ENCODE measurements at regions not wholly inside any gene's neighbourhood (a gene's known extent, or its start where the extent isn't known, plus 50 kb on each side); places are given as distances from the start of the nearest gene placed in this dataset.
"Not testable (repeated sequence)": the region's sequence is repeated elsewhere in the genome, so short reads cannot be mapped to it uniquely, and the experiment has no call there.

- no peak for DNase-seq (ENCODE audit: low read depth in 1 of 2, low spot score in 1 of 2)
These were observed 241.5 kb downstream of the SATB2 start for GRCh38 chr2:199216253-199216652.

GRCh38 chr2:199207011-199207410 lies 250.7 kb downstream of the SATB2 start:
- no peak for DNase-seq (ENCODE audit: low read depth in 1 of 2, low spot score in 1 of 2)

- DNase-seq (ENCODE audit: low read depth in 1 of 2, low spot score in 1 of 2), result no peak
These were observed 251.2 kb downstream of the SATB2 start for GRCh38 chr2:199206536-199206935.

GRCh38 chr2:199202964-199203363 lies 254.8 kb downstream of the SATB2 start:
- DNase-seq (ENCODE audit: low read depth in 1 of 2, low spot score in 1 of 2), result no peak

GRCh38 chr2:199201539-199201938 lies 256.2 kb downstream of the SATB2 start:
- no peak for DNase-seq (ENCODE audit: low read depth in 1 of 2, low spot score in 1 of 2)

GRCh38 chr2:199199797-199200196 lies 257.9 kb downstream of the SATB2 start:
- DNase-seq (ENCODE audit: low read depth in 1 of 2, low spot score in 1 of 2), result no peak

GRCh38 chr2:199197448-199197847 lies 260.3 kb downstream of the SATB2 start:
- no peak for DNase-seq (ENCODE audit: low read depth in 1 of 2, low spot score in 1 of 2)

- DNase-seq (ENCODE audit: low read depth in 1 of 2, low spot score in 1 of 2), result no peak
These were observed 261.1 kb downstream of the SATB2 start for GRCh38 chr2:199196686-199197085.

- DNase-seq (ENCODE audit: low read depth in 1 of 2, low spot score in 1 of 2), result no peak
These were observed 261.7 kb downstream of the SATB2 start for GRCh38 chr2:199195927-199196502.

- no peak for DNase-seq (ENCODE audit: low read depth in 1 of 2, low spot score in 1 of 2)
These were observed 266.3 kb downstream of the SATB2 start for GRCh38 chr2:199191461-199191860.

- no peak for DNase-seq (ENCODE audit: low read depth in 1 of 2, low spot score in 1 of 2)
These were observed 268.5 kb downstream of the SATB2 start for GRCh38 chr2:199189229-199189628.

GRCh38 chr2:199186301-199186751 lies 271.4 kb downstream of the SATB2 start:
- DNase-seq (ENCODE audit: low read depth in 1 of 2, low spot score in 1 of 2), result no peak

- not testable (repeated sequence) for DNase-seq (ENCODE audit: low read depth in 1 of 2, low spot score in 1 of 2)
These were observed 272.6 kb downstream of the SATB2 start for GRCh38 chr2:199185174-199185573.

- no peak for DNase-seq (ENCODE audit: low read depth in 1 of 2, low spot score in 1 of 2)
These were observed 293.9 kb downstream of the SATB2 start for GRCh38 chr2:199163613-199164458.

GRCh38 chr2:199160677-199161465 lies 296.9 kb downstream of the SATB2 start:
- no peak for DNase-seq (ENCODE audit: low read depth in 1 of 2, low spot score in 1 of 2)

GRCh38 chr2:199160081-199160480 lies 297.7 kb downstream of the SATB2 start:
- no peak for DNase-seq (ENCODE audit: low read depth in 1 of 2, low spot score in 1 of 2)

GRCh38 chr2:199148076-199148845 lies 309.5 kb downstream of the SATB2 start:
- no peak for DNase-seq (ENCODE audit: low read depth in 1 of 2, low spot score in 1 of 2)

- DNase-seq (ENCODE audit: low read depth in 1 of 2, low spot score in 1 of 2), result no peak
These were observed 310.5 kb downstream of the SATB2 start for GRCh38 chr2:199147216-199147615.

GRCh38 chr2:199144546-199144945 lies 313.2 kb downstream of the SATB2 start:
- no peak for DNase-seq (ENCODE audit: low read depth in 1 of 2, low spot score in 1 of 2)

- DNase-seq (ENCODE audit: low read depth in 1 of 2, low spot score in 1 of 2), result no peak
These were observed 313.7 kb downstream of the SATB2 start for GRCh38 chr2:199144036-199144435.

GRCh38 chr2:199136681-199137080 lies 321.1 kb downstream of the SATB2 start:
- DNase-seq (ENCODE audit: low read depth in 1 of 2, low spot score in 1 of 2), result no peak

Data from stimulated activated CD4-positive, alpha-beta T cell treated with anti-CD3 and anti-CD28 coated beads, Interleukin-15, amount 100 ng/mL, for 1 hour (primary cell).